HG03558 (cell line): ENCODE measurements at regions not wholly inside any gene's neighbourhood (a gene's known extent, or its start where the extent isn't known, plus 50 kb on each side); places are given as distances from the start of the nearest gene placed in this dataset.

Experiments used
- ATAC-seq: cut with Tn5 transposase; IDR thresholded peaks from one replicate; pipeline ENCODE4 v1.9.1; 2021; ENCODE audit warnings: moderate number of reproducible peaks; ENCODE audit not compliant: unreplicated experiment; ENCODE audit errors: extremely low read depth

- peak; percentile 95 for ATAC-seq
Observed at GRCh38 chr3:22959593-22959992, 243.5 kb upstream of the UBE2E2 start.

- no peak for ATAC-seq
Observed at GRCh38 chr3:22960105-22960984, 242.8 kb upstream of the UBE2E2 start.

- ATAC-seq, result no peak
Observed at GRCh38 chr3:22962244-22962643, 240.9 kb upstream of the UBE2E2 start.

- no peak for ATAC-seq
Observed at GRCh38 chr3:22966349-22966748, 236.8 kb upstream of the UBE2E2 start.

GRCh38 chr3:22969276-22969675 is 233.9 kb upstream of the UBE2E2 start:
- no peak for ATAC-seq

- no peak for ATAC-seq
Observed at GRCh38 chr3:22971497-22971896, 231.6 kb upstream of the UBE2E2 start.

- no peak for ATAC-seq
Observed at GRCh38 chr3:22977042-22977441, 226.1 kb upstream of the UBE2E2 start.

- no peak for ATAC-seq
Observed at GRCh38 chr3:22977650-22978289, 225.4 kb upstream of the UBE2E2 start.

- ATAC-seq, result no peak
Observed at GRCh38 chr3:22979581-22979980, 223.5 kb upstream of the UBE2E2 start.

GRCh38 chr3:22980346-22980745 is 222.8 kb upstream of the UBE2E2 start:
- ATAC-seq, result no peak

- no peak for ATAC-seq
Observed at GRCh38 chr3:22981166-22981565, 222.0 kb upstream of the UBE2E2 start.

- no peak for ATAC-seq
Observed at GRCh38 chr3:22981861-22982260, 221.3 kb upstream of the UBE2E2 start.

- no peak for ATAC-seq
Observed at GRCh38 chr3:22982981-22983587, 220.0 kb upstream of the UBE2E2 start.

- no peak for ATAC-seq
Observed at GRCh38 chr3:22986958-22987357, 216.2 kb upstream of the UBE2E2 start.

GRCh38 chr3:22988566-22988965 is 214.6 kb upstream of the UBE2E2 start:
- ATAC-seq, result no peak

GRCh38 chr3:22989716-22990115 is 213.4 kb upstream of the UBE2E2 start:
- no peak for ATAC-seq

- ATAC-seq, result no peak
Observed at GRCh38 chr3:22990291-22991200, 212.6 kb upstream of the UBE2E2 start.

GRCh38 chr3:22994781-22995180 is 208.3 kb upstream of the UBE2E2 start:
- no peak for ATAC-seq

GRCh38 chr3:22996920-22997571 is 206.1 kb upstream of the UBE2E2 start:
- no peak for ATAC-seq

- ATAC-seq, result no peak
Observed at GRCh38 chr3:23000371-23000770, 202.8 kb upstream of the UBE2E2 start.
